ENCODE measurements at regions not wholly inside any gene's neighbourhood (a gene's known extent, or its start where the extent isn't known, plus 50 kb on each side); places are given as distances from the start of the nearest gene placed in this dataset.

- no peaks in the 10 kb centered on the region for H3F3A ChIP-seq (replicated peaks; ENCODE audit: insufficient read depth)
- H3K27me3 ChIP-seq (ENCODE audit: insufficient read depth), result no peaks in the 10 kb centered on the region
- no peak overlapping the region for H2AFZ ChIP-seq (ENCODE audit: low read depth)
- no peak for DNase-seq
- no peak overlapping the region for H3K4me2 ChIP-seq
- no peaks in the 10 kb centered on the region for H3K9me3 ChIP-seq
- ChIA-PET POLR2A (no interaction called here), CTCF (no interaction called here)
- no peaks in the 10 kb centered on the region for H3K36me3 ChIP-seq (replicated peaks in 1 of 2; ENCODE audit: control insufficient read depth in 1 of 2, insufficient read depth in 2 of 2, low read length in 1 of 2)
- H3K27ac ChIP-seq (ENCODE audit: low read depth in 2 of 2, low read length in 1 of 2), result no peak overlapping the region
- peaks cover 0 to 4% of the 10 kb centered on the region in 2 experiments; a peak in 2 of 4 replicates for H3K4me1 ChIP-seq (ENCODE audit: control insufficient read depth in 1 of 2, insufficient read depth in 2 of 2, low read depth in 1 of 2, low read length in 1 of 2)
- no peaks in the 10 kb centered on the region for H3K79me2 ChIP-seq (ENCODE audit: insufficient read depth)
- no peaks in the 10 kb centered on the region for H4K20me1 ChIP-seq (ENCODE audit: insufficient read depth)
- no peak overlapping the region for H3K9ac ChIP-seq
- TF ChIP-seq FOXJ3 (CRISPR knock-in tag; IDR thresholded peaks at IDR 0.05) (no peak), RFX5 (IDR thresholded peaks at IDR 0.05; ENCODE audit: low read length) (no peak), USF2 (IDR thresholded peaks at IDR 0.05; ENCODE audit: borderline replicate concordance, low read depth, low read length) (no peak), MXI1 (IDR thresholded peaks at IDR 0.05; ENCODE audit: low read depth, low read length) (no peak), SIN3A (IDR thresholded peaks at IDR 0.05; ENCODE audit: borderline replicate concordance, low read depth, low read length) (no peak), ELF1 (IDR thresholded peaks at IDR 0.05) (no peak), TCF12 (IDR thresholded peaks at IDR 0.05) (no peak), FOXM1 (IDR thresholded peaks at IDR 0.05; ENCODE audit: low read depth) (no peak), MEF2A (IDR thresholded peaks at IDR 0.05; ENCODE audit: borderline replicate concordance, low read depth) (no peak), GABPA (IDR thresholded peaks at IDR 0.05; ENCODE audit: low read depth) (no peak), USF1 (IDR thresholded peaks at IDR 0.05; ENCODE audit: borderline replicate concordance, low read depth) (no peak), CTCF (IDR thresholded peaks at IDR 0.05) (no peak), POLR2AphosphoS5 (IDR thresholded peaks at IDR 0.05; ENCODE audit: low read depth, low read length) (no peak)
- no peak overlapping the region for H3K4me3 ChIP-seq (ENCODE audit: low read depth in 2 of 2, low read length in 1 of 2)
- 0 out of 2 replicates have a peak, but pooled peaks cover 2% of the 10 kb centered on the region for H3K9me2 ChIP-seq
Measured at GRCh38 chr4:104412344-104412743, 82.3 kb downstream of the CXXC4 start.

DNA sequence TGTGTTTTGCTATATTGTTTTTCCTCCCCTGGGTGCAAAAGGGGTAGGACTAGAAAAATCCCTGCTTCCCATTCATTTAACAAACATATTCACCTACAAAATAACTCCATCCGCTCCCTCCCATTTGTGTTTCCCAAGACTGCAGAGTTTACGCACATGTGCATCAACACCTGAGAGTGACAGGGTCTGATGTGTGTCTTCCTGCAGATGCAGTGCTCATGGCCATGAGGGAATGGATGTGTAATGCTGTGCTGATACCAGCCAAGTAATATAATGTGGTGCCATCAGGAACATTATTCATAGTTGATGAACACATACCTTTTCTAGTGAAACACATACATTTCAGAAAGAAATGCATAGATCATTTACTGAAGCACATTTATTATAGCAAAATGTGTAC, 83.2 kb downstream of the CXXC4 start:
- 0 out of 2 replicates have a peak, but pooled peaks cover 2% of the 10 kb centered on the region for H3K9me2 ChIP-seq
- no peaks in the 10 kb centered on the region for H3F3A ChIP-seq (replicated peaks; ENCODE audit: insufficient read depth)
- no peaks in the 10 kb centered on the region for H3K27me3 ChIP-seq (ENCODE audit: insufficient read depth)
- no peak overlapping the region for H3K4me3 ChIP-seq (ENCODE audit: low read depth in 2 of 2, low read length in 1 of 2)
- H3K9ac ChIP-seq, result no peak overlapping the region
- POLR2A ChIA-PET, result no interaction called here
- H3K36me3 ChIP-seq (replicated peaks in 1 of 2; ENCODE audit: control insufficient read depth in 1 of 2, insufficient read depth in 2 of 2, low read length in 1 of 2), result no peaks in the 10 kb centered on the region
- TF ChIP-seq EZH2phosphoT487 (IDR thresholded peaks at IDR 0.05; ENCODE audit: borderline replicate concordance, low read depth) (no peak), CTCF (IDR thresholded peaks at IDR 0.05) (no peak), FOXM1 (IDR thresholded peaks at IDR 0.05; ENCODE audit: low read depth) (no peak), ZBTB33 (IDR thresholded peaks at IDR 0.05; ENCODE audit: borderline replicate concordance, low read depth) (no peak)
- H3K4me1 ChIP-seq (ENCODE audit: control insufficient read depth in 1 of 2, insufficient read depth in 2 of 2, low read depth in 1 of 2, low read length in 1 of 2), result peaks cover 0 to 4% of the 10 kb centered on the region in 2 experiments; a peak in 2 of 4 replicates
- DNase-seq, result no peak
- WGBS (ENCODE audit: low lambda C conversion rate), result 91% methylated on average over 2 of the region's 2 CpGs
- H2AFZ ChIP-seq (ENCODE audit: low read depth), result no peak overlapping the region
- H4K20me1 ChIP-seq (ENCODE audit: insufficient read depth), result no peaks in the 10 kb centered on the region
- CTCF ChIA-PET, result interaction anchor here (1.6 kb wide), 1 partner anchor 18 kb away, joined by 6 read pairs; no protein-coding TSS in a partner anchor
- no peak overlapping the region for H3K27ac ChIP-seq (ENCODE audit: low read depth in 2 of 2, low read length in 1 of 2)
- no peaks in the 10 kb centered on the region for H3K9me3 ChIP-seq
- no peak overlapping the region for H3K4me2 ChIP-seq
- no peaks in the 10 kb centered on the region for H3K79me2 ChIP-seq (ENCODE audit: insufficient read depth)

Data from SK-N-SH (cell line).